ENCODE measurements at regions not wholly inside any gene's neighbourhood (a gene's known extent, or its start where the extent isn't known, plus 50 kb on each side); places are given as distances from the start of the nearest gene placed in this dataset.

DNA sequence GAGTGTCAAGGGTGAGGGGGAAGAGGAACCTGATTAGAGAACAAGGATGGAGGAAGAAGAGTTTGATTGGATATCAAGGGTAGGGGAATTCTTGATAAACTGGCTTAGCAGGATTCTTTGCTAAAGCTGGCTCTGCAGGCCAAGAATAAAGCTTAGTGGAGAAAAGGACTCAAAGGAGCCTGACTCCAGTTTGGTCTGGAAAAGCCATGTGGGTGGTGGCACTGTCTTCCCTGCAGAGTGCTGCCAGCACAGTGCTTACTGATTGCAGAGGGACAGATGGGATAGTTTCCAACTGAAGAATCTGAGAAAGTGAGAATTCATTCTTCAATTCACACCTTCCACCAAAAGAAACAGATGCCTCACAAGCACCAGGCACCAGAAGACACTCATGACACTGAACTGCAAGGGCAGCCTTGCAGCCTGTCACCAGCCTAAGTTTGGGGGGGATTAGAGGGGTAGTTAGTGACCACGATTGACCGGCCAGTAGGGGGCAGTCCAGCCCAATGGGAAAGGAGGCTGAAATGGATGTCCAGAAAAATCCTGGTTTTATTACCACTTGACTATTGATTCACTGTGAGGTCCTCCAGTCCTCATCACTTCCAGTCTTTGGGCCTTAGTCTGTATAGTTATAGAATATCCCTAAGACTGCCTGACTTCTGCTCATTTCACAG is 334.5 kb downstream of the SMAD2 start:
- DNase-seq (ENCODE audit: low read depth), result peak; percentile 15

DNA sequence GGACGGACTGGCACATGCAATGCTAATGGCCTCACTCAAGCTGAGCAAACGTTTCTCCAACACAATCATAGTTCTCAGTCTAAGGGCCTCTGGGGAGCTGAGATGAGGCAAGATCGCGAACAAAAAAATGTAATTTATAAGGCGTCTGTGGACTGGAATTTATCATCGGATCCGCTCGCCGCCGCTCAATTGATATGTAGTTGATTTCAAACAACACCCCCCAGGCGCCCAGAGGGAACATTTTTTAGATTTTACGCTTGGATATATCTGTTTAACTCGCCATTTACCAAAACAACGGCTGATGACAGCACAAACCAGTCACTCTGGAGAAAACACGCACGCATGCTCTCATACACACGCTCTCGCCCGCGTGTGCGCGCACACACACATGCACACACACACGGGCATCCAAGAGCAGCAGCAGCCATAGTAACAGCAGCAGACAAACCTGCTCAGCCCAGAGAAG is 335.8 kb downstream of the SMAD2 start:
- no peak for DNase-seq (ENCODE audit: low read depth)

DNA sequence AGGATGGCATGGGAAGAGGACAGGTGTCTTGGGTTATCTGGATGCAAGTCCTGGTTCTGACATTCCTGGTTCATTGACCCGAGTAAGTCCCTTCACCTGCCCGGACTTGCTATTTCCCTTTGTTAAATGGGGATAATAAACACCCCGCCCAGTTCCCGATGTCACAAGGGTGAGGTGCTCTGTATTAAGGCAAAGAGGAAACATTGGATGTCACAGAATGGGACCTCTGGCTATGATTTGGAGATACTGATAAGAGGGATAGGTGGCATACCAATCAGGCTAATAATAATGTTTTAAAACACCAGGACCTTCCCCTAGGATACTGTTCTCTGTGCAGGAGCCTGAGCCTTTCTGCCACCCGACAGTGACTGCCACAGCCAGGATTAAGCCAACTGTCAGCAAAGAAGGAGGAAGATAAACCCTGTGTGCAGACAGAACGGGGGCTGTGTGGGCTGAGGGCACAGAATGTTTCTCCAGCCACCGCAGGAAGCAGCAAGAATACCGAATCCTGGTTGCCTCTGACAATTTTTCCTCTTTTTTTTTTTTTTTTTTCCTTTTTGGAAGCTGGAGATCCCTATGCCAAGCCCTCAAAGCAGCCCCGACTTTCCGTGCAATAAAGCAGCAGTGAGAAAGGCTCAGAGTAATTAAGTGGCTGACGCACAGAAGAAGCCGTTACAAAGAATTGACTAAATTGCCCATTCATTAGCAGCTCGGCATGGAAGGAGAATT is 336.6 kb downstream of the SMAD2 start:
- no peak for DNase-seq (ENCODE audit: low read depth)

DNA sequence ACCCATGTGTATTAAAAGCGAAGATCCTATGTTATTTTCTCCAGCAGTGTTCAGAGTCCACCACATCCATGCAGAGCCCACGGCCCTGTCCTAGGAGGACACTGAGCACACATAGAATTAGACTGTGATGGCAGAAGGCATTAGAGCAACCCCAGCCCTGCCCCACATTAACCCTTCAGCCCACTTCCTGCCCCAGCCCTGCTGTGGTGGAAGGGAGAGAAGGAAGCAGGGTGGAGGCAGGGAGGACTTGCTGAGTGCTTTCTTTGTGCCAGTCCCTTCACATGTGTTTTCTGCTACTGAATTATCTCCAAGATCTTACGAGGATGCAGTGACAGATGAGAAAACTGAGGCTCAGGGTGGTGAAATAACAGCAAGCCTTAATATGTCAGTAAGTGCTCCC is 339.0 kb downstream of the SMAD2 start:
- no peak for DNase-seq (ENCODE audit: low read depth)

DNA sequence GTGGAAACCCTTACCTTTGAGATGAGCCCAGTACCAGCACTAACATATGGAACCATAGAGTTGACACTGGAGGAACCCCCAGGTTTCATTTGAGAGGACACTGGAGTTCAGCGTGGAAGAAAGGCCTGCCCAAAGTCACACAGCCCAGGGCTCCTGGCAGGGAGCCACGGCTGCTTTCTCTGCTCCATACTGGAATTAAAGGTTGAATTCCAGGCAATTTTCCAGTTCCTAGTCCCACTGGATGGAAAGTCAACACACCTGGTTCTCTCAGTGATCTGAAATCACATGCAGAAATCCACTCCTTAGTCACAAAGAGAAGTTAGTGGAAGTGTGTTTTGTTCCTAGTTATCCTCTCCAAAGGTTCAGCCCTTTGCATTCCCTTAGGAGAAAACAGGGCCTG is 336.1 kb upstream of the SKOR2 start:
- no peak for DNase-seq (ENCODE audit: low read depth)

DNA sequence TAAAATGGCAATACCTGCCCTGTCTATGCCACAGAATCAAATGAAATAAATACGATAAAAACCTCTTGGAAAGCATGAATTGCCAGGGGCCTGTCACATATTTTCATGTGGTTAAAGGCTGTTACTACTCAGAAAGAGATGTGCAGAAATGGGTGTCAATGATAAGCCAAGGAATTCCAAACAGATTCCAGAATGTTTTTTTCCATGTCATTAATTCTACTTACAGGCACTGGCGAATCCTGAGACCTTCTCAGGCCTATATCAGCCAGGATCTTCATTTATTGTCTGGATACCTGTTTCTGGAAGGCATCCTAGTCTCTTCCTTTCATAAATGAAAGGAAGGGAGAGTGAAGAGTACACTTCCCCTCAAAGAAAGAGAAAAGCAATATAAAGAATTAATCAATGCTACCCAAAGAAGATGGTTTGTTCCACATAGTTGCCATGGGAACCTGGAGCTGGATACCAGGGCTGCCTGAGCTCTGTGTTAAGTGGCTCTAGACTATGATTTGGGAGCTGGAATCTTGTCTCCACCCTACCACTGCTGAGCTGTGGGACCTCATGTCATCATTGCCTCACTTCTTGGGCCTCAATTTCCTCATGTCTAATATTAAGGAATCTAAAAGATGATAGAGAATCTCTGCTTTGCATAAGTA is 335.1 kb upstream of the SKOR2 start:
- no peak for DNase-seq (ENCODE audit: low read depth)

DNA sequence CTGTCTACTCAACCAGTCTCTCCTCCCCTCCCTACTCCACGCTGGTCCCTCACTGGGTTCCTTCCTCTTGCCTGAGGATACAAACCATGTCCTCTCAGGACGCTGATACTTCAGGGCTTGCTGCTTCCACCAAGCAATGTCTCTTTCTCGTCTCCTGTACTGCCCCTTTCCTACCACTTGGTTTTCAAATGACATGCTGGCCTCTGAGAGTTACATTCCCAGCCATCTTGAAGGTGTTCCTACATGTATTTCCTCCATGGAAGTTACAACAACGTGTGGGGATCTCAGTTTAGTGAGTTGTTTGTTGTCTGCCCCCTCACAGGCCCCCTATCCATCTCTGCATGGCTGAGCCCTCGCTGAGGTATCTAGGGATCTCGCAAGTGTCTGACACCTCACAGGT is 334.5 kb upstream of the SKOR2 start:
- no peak for DNase-seq (ENCODE audit: low read depth)

DNA sequence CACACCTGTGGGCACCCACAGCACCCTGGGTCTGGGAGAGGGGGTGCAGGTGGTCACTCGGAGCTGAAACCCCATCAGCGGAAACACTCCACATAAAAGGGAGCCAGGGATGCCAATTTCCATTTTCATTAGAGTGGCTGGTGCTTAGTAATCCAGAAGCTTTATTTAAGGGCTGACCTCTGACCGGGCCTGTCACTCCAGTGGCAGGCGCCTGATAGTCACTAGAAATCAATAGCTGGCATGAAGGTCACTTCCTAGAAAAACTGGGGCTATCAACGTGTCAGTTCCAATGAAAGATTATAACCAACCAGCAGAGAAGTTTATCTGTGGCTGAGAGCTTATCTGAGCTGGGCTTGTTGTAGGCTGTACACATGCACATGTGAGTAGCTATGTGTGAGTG is 333.7 kb upstream of the SKOR2 start:
- no peak for DNase-seq (ENCODE audit: low read depth)

DNA sequence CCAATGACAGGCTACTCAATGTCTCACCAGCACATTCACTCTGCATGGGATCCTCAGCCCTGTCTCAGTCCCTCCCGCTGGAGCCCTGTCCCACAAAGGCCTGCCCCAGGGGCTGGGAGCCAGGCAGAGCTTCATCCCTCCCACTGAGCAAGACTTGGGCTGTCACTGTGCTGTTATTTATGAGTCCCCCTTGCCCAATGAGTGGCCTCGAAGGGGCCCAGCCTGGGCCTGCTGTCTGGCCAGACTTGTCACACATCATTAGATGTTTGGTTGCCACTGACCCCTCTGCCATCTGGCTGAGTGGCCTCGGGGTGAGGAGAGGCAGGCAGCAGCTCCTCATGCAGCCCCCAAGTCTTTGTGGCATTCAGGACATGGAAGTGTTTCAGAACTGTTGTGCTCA is 330.6 kb upstream of the SKOR2 start:
- DNase-seq (ENCODE audit: low read depth), result no peak

DNA sequence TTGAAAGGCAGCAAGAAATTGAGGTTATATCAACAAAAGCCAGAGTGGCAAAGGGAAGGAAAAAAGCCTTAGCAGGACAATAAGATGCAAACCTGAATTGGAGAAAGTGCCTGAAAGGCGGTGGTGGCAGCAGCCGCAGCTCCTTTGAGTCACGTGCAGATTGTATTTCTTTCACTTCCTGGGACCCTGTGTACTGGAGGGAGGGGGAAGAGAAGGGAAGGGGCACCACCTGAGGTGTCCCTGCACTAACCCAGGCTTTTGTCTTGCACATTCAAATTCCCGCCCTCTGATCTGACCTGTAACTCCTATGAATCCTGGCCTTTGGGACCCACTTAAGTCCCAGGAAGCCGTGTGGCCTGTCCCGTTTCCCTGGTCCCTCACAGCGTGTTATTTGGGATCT is 326.1 kb upstream of the SKOR2 start:
- no peak for DNase-seq (ENCODE audit: low read depth)

DNA sequence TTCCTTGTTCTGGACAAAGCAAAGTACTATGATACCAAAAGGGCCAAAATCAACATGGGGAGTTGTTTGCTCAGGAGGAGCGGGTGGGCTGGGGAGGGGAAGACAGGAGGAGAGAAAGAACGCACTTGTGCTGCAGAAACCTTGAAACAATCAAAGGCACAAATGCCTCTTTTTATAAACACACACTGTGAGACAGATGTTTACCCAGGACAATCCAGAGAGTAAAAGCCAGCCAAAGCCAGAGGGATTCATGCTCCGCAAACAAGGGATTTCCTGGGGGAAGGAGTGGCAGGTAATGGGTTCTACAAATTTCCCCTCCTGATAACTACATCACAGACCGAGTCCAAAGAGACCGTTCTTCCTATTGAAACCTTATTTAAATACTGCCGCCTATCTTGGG is 323.5 kb upstream of the SKOR2 start:
- no peak for DNase-seq (ENCODE audit: low read depth)

DNA sequence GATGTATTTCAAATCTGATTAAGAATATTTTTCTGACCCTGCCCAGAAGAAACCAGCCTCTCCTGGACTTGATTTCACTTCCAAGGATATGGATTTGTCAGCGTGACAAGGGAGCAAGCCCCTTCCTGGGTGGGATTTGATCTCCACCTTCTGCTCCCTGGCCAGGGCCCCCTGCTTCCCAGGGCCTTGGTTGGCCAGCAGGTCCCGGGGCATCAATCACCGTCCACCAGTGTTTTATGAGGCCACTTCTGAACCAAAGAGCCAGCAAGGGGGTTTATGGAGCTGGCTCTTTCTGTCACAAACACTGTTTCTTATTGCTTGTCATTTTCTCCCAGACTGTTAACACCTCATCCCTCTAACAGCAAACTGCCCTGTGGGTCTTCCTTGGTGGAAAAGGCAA is 320.5 kb upstream of the SKOR2 start:
- no peak for DNase-seq (ENCODE audit: low read depth)

DNA sequence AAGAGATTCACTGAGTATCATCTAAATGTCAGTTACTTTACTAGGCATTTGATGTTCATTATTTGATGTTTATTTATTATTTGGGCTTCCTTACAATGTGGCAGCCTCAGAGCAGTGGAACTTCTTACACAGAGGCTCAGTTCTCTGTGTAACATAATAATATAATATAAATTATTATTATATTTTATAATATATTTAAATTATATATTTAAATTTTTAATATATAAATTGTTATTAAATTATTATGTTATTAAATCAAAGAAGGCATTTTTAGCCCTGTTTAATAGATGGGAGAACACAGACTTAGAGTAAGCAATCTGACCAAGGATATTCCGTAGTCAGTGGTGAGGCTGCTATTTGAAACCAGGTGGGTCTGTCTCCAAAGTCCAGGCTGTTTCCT is 315.3 kb upstream of the SKOR2 start:
- no peak for DNase-seq (ENCODE audit: low read depth)

DNA sequence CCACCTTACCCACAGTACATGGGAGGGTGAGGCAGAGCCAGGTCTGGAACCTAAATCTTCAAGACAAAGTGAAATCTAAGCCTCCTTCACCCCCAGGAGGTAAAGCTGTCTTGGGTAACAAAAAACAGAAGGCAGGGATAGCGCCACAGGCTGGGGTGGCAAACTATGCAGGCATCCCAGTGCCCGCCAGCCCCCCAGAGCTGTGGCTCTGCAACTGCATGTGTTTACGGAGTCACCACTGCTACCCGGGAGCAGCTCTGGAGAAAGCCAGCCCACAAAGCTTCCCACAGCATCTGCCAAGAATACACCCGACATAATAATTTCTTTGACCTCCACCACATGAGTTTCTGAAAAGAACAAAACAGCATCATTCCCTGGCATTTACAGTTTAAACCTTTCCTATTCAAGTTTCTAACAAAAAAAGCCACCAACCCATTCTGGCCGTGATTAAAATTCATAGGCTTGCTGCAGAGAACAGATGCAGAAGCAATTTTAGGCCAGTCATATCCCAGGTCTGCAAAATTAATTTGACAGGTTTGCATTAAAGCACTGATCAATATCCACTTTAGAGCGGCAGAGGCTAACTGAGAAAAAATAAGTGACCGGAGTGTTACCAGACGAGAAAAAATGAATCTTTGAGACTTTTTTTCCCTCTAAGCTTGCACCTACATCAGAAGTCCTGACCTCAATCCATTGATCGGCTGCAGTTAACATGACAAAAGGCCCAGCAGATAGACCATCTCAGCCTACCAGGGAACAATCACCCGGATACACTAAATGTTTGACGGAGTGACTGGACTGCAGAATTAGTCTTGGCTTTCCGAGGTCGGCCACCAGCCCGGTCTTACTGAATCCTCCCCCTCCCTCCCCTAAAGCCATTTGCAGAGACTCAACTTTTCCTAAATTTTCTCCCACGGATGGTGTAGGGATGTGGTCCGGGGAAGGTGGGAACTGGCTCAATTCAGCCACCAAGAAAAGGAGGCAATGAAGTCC is 309.6 kb upstream of the SKOR2 start:
- DNase-seq (ENCODE audit: low read depth), result no peak

DNA sequence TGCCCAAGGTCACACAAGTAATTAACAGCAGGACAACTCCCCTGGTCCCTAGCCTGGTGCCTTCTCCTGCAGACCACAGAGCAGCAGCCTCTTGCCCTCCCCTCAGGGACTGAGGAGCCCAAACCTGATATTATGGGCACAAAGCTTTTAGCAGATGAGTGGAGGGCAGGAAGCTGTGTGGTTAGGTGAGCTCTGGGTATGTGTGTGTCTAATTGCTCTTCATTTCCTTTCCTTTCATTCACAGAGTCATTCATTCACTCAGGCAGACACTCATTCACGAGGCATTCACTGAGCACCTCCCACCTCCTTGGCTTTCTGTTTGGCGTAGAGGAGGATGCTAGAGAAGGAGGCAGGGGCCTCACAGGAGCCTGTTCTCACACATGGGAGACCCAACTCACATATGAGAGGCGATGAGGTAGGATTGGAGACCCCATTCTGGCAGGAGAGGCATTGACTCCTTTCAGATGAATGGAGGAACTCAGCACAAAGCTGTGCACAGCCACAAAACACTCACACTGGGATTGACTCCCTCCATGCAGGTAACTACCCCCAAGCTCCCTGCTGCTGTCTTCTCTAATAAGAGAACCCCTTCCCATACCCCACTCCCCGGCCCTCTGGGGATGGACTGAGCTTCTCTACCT is 306.8 kb upstream of the SKOR2 start:
- peak; percentile 65 for DNase-seq (ENCODE audit: low read depth)

DNA sequence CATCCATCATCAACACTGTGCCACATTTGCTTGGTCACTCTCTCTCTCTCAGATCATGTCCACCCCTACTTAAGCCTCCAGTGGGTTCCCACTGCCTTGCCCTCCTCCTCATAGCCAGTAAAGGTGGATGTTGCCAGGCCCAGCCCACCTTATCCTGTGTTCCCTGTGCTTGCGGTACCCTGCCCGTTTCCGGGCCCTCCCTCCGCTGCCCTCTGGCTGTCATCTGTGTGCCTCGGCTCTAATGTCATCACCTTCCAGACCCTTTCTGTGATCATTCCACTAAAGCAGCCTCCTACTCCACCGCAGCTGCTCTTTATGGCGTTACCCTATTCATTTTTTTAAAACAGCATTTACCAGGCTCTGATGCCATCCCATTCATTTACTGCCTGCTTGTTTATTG is 305.7 kb upstream of the SKOR2 start:
- no peak for DNase-seq (ENCODE audit: low read depth)

DNA sequence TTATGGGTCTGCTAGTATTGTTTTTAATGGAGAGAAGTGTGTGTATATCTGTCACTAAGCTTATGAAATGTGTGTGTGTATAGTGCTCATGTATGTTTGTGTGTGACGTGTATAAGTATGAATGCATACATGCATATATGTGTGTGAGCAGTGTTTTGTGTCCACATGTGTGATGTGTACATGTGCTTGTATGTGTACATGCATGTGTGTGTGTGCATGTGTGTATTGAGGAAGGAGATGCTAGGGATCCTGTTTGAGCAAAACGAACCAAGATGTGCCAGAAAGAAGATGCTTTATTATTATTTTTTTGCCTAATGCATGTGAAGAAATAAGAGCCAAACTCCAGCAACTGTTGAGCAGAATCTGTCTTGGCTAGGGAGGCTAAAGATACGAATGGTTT is 301.3 kb upstream of the SKOR2 start:
- DNase-seq (ENCODE audit: low read depth), result no peak

DNA sequence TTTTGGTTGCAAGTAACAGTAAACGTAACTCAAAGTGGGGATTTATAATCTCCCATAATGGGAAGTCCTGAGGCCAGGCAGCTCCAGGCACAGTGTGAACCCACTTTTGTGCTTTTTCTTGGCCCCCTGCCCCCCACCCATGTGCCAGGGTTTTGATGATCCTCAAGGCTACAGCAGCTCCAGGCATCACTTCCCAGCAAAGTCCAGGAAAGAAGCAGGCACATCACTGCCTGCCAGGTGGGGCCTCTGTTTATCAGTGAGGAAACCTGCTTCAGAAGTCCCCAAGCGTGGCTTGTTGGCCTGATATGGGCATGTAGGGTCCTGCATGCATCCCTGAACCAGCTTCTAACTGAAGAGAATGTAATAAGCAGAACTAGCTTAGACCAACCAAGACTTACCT is 299.2 kb upstream of the SKOR2 start:
- DNase-seq (ENCODE audit: low read depth), result no peak

DNA sequence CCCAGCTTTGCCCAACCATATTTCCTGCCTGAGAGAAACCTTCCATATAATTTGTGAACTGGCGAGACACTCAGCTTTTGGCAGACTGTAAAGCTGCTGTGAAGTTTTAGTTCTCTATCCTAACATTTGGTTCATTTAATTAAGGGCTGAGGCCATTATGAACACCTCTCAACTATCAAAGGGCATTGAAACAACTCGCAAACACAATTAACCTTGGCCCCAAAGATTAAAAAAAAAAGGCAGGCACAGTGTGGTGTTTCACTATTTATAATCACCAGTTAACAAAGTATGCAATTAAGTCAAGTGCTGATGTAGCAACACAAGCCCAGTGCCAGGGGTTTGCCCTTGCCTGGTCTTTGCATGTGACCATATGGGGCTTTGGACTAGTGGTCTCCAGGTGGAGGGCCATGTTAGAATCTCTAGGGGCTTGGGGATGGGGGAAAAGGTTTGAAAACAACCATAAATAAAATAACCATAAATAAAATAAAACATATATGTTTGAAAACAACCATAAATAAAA is 297.6 kb upstream of the SKOR2 start:
- no peak for DNase-seq (ENCODE audit: low read depth)

DNA sequence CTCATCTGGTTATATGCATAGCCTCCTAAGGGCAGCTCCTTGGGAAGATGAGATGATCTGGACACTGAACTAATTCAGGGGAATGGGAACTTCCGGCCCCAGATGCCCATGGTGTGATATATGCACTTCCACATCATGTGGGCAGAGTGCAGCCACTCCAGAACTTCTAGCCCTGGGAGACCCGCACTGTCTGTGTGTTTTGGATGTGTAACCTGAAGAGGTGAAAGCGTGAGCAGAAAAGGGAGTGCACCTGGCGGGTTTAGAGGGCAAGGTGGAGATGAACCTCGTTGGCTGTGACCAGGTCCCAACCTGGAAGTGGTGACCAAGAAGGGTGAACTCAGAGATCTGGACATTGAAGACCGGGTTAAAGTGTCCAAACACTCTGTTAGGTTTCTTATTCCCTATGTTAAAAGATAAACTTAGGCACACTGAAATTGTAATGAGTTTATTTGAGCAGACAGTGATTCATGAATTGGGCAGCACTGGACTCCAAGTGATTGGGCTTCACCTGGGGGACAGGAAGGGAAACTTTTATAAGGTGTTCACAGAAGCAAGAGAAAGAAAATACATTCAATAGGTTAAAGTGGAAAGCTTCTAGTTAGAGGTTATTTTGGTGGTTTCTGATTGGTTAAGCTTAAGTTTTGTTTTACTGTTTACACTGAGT is 296.2 kb upstream of the SKOR2 start:
- no peak for DNase-seq (ENCODE audit: low read depth)

DNA sequence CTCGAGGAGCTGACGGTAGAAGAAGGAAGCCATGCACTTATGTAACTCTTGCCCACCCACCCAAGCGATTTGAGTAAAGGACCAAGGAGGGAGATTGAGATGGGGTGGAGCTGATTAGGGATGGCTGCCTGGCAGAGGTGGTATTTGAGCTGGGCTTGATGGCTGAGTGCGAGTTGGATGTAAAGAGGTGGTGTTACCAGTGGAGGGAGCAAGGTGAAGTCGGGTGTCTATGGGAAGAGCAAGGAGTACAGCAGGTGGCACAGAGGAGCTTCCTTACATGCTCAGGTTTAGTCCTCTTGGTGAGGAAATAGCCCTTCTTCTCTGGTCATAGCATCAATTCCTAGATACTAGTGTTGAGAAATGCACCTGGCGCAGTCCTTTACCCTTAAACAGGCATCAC is 294.2 kb upstream of the SKOR2 start:
- DNase-seq (ENCODE audit: low read depth), result no peak
